H1 (cell line): ENCODE measurements at regions not wholly inside any gene's neighbourhood (a gene's known extent, or its start where the extent isn't known, plus 50 kb on each side); places are given as distances from the start of the nearest gene placed in this dataset.

Experiments
- CTCF ChIA-PET: fragments of 300-600 bp; sonication (Branson Sonifier 250); formaldehyde crosslinking; loops from one replicate; lab custom pipeline; 2021; ENCODE audit not compliant: partially characterized antibody; lab: Charles Lee
- POLR2A ChIA-PET: fragments of 300-600 bp; sonication (Branson Sonifier 250); formaldehyde crosslinking; loops from one replicate; lab custom pipeline; 2021; ENCODE audit warnings: inconsistent platforms; ENCODE audit not compliant: partially characterized antibody; lab: Charles Lee
- DNase-seq, 2 experiments: peaks; one replicate each; pipeline versions ENCODE4 v3.0.0 to v3.0.0-alpha.2; 2010 to 2022; ENCODE audit warnings: low spot score in 2 of 2, low read depth in 1 of 2, mixed read lengths in 1 of 2
- FAIRE-seq: peaks from 2 replicates; lab custom pipeline; 2011; peaks lifted over from hg19 to GRCh38; lab: Jason Lieb, UNC
- H2AFZ ChIP-seq: 2 replicates; pipeline ENCODE4 v1.8.1; 2012; ENCODE audit warnings: low read length, inconsistent platforms
- H2AK5ac ChIP-seq: 2 replicates; pipeline ENCODE4 v1.6.1; 2013; ENCODE audit warnings: low read depth, low read length
- H2BK120ac ChIP-seq: replicated peaks from 2 replicates; pipeline ENCODE3; 2013; ENCODE audit warnings: low read depth, low read length, inconsistent platforms
- H2BK12ac ChIP-seq: 2 replicates; pipeline ENCODE4 v1.6.1; 2013; ENCODE audit warnings: low read depth, low read length
- H2BK15ac ChIP-seq: 2 replicates; pipeline ENCODE4 v1.6.1; 2013; ENCODE audit warnings: low read length
- H2BK20ac ChIP-seq: 2 replicates; pipeline ENCODE4 v1.6.1; 2013; ENCODE audit warnings: low read length
- H2BK5ac ChIP-seq: 2 replicates; pipeline ENCODE4 v1.6.1; 2013; ENCODE audit warnings: low read depth, low read length
- H3K14ac ChIP-seq: 2 replicates; pipeline ENCODE4 v1.6.1; 2013; ENCODE audit warnings: inconsistent platforms; ENCODE audit not compliant: insufficient read length
- H3K18ac ChIP-seq: 2 replicates; pipeline ENCODE4 v1.6.1; 2013; ENCODE audit warnings: low read length; ENCODE audit errors: extremely low read depth
- H3K23ac ChIP-seq: 2 replicates; pipeline ENCODE4 v1.6.1; 2013; ENCODE audit warnings: inconsistent platforms; ENCODE audit not compliant: insufficient read length
- H3K23me2 ChIP-seq: 2 replicates; pipeline ENCODE4 v1.6.1; 2013; ENCODE audit warnings: low read depth, low read length
- H3K27ac ChIP-seq: 2 replicates; pipeline ENCODE4 v1.6.1; 2011; ENCODE audit warnings: low read depth, low read length, inconsistent platforms
- H3K27me3 ChIP-seq, 4 experiments: replicated peaks in 1 of 4; 1 replicate in 1 of 4; 2 replicates in 3 of 4; pipeline versions ENCODE4 v1.6.1 to v1.8.1; 2011 to 2013; ENCODE audit warnings: low read length in 3 of 4, mild to moderate bottlenecking in 3 of 4, inconsistent platforms in 2 of 4, mixed read lengths in 2 of 4, moderate library complexity in 1 of 4; ENCODE audit not compliant: control insufficient read depth in 3 of 4, insufficient read depth in 3 of 4; ENCODE audit errors: extremely low read depth in 1 of 4
- H3K36me3 ChIP-seq, 4 experiments: 2 replicates each; pipeline versions ENCODE4 v1.6.1 to v1.8.1; 2011 to 2013; ENCODE audit warnings: mild to moderate bottlenecking in 4 of 4, low read length in 3 of 4, moderate library complexity in 2 of 4, control low read depth in 1 of 4, inconsistent platforms in 1 of 4; ENCODE audit not compliant: insufficient read depth in 4 of 4, control insufficient read depth in 2 of 4
- H3K4ac ChIP-seq: replicated peaks from 2 replicates; pipeline ENCODE3; 2013; ENCODE audit warnings: low read length, low read depth, mixed read lengths, inconsistent platforms; ENCODE audit not compliant: insufficient read length
- H3K4me1 ChIP-seq, 4 experiments: replicated peaks in 1 of 4; 1 replicate in 1 of 4; 2 replicates in 3 of 4; pipeline versions ENCODE4 v1.6.1 to v1.8.1; 2011 to 2013; ENCODE audit warnings: low read length in 3 of 4, inconsistent platforms in 2 of 4, mixed read lengths in 1 of 4; ENCODE audit not compliant: insufficient read depth in 4 of 4, control insufficient read depth in 3 of 4
- H3K4me2 ChIP-seq, 2 experiments: 2 replicates each; pipeline versions ENCODE4 v1.6.1 to v1.8.1; 2011 to 2013; ENCODE audit warnings: low read depth in 2 of 2, low read length in 2 of 2, control low read depth in 1 of 2, inconsistent platforms in 1 of 2, mild to moderate bottlenecking in 1 of 2; ENCODE audit not compliant: insufficient read depth in 1 of 2
- H3K4me3 ChIP-seq, 4 experiments: fragments of 200-600, 300-600 bp in 1 of 4; sonication (generic), shearing (Covaris generic), sonication (Bioruptor Twin) in 1 of 4; 2 replicates each; pipeline versions ENCODE4 v1.5.1 to v1.8.1; 2011 to 2016; ENCODE audit warnings: low read length in 4 of 4, low read depth in 3 of 4, control low read depth in 2 of 4, inconsistent platforms in 2 of 4, mild to moderate bottlenecking in 2 of 4, mixed read lengths in 1 of 4, moderate library complexity in 1 of 4; ENCODE audit not compliant: insufficient read depth in 2 of 4; ENCODE audit errors: extremely low read depth in 1 of 4
- H3K56ac ChIP-seq: replicated peaks from 2 replicates; pipeline ENCODE3; 2013; ENCODE audit warnings: low read depth, mild to moderate bottlenecking, mixed read lengths, low read length, inconsistent platforms; ENCODE audit not compliant: insufficient read length
- H3K79me1 ChIP-seq: 2 replicates; pipeline ENCODE4 v1.6.1; 2013; ENCODE audit warnings: low read depth, low read length, control low read depth
- H3K79me2 ChIP-seq, 2 experiments: 2 replicates each; pipeline versions ENCODE4 v1.6.1 to v1.8.1; 2012 to 2013; ENCODE audit warnings: low read length in 2 of 2, mild to moderate bottlenecking in 2 of 2, inconsistent platforms in 1 of 2; ENCODE audit not compliant: insufficient read depth in 2 of 2, control insufficient read depth in 1 of 2
- H3K9ac ChIP-seq, 4 experiments: replicated peaks in 1 of 4; 1 replicate in 1 of 4; 2 replicates in 3 of 4; pipeline versions ENCODE4 v1.6.1 to v1.8.1; 2011 to 2013; ENCODE audit warnings: low read depth in 3 of 4, low read length in 3 of 4, control low read depth in 2 of 4, mild to moderate bottlenecking in 2 of 4, moderate library complexity in 2 of 4, inconsistent platforms in 1 of 4; ENCODE audit errors: extremely low read depth in 1 of 4
- H3K9me3 ChIP-seq, 2 experiments: 2 replicates each; pipeline versions ENCODE4 v1.6.1 to v1.8.1; 2012 to 2013; ENCODE audit warnings: mild to moderate bottlenecking in 2 of 2, moderate library complexity in 2 of 2, control low read depth in 1 of 2, inconsistent platforms in 1 of 2, low read depth in 1 of 2, low read length in 1 of 2, mixed read lengths in 1 of 2; ENCODE audit not compliant: insufficient read depth in 2 of 2
- H4K20me1 ChIP-seq, 2 experiments: replicated peaks in 1 of 2; 2 replicates each; pipeline versions ENCODE3 to v1.8.1; 2011 to 2013; ENCODE audit warnings: inconsistent platforms in 2 of 2, low read length in 2 of 2, mild to moderate bottlenecking in 1 of 2; ENCODE audit not compliant: insufficient read depth in 2 of 2, control insufficient read depth in 1 of 2
- H4K5ac ChIP-seq: 2 replicates; pipeline ENCODE4 v1.6.1; 2013; ENCODE audit warnings: low read length, low read depth, mixed read lengths, inconsistent platforms; ENCODE audit not compliant: insufficient read length
- H4K8ac ChIP-seq: 2 replicates; pipeline ENCODE4 v1.8.0; 2013; ENCODE audit warnings: mild to moderate bottlenecking, moderate library complexity, low read length, inconsistent platforms; ENCODE audit not compliant: insufficient read depth; ENCODE audit errors: extremely low read depth
- H4K91ac ChIP-seq: replicated peaks from 2 replicates; pipeline ENCODE3; 2013; ENCODE audit warnings: low read length, mixed read lengths, inconsistent platforms; ENCODE audit not compliant: insufficient read length
- CBX5 ChIP-seq: fragments of 300-800, 300-1000 bp; sonication (generic); IDR thresholded peaks from 2 replicates; pipeline ENCODE4 v1.7.1; 2016; ENCODE audit warnings: antibody characterized with exemption, low read length, low read depth
- GABPA ChIP-seq: IDR thresholded peaks from 2 replicates; pipeline ENCODE4 v1.6.1; 2011; ENCODE audit warnings: mild to moderate bottlenecking, low read length, moderate library complexity, borderline replicate concordance; ENCODE audit not compliant: insufficient read depth
- JUN ChIP-seq: IDR thresholded peaks from 2 replicates; pipeline ENCODE4 v1.6.1; 2011; ENCODE audit warnings: low read depth, mild to moderate bottlenecking, improper control_type of control experiment, low read length
- JUND ChIP-seq: IDR thresholded peaks from 2 replicates; pipeline ENCODE4 v1.6.1; 2011; ENCODE audit warnings: mild to moderate bottlenecking, improper control_type of control experiment, low read length
- KDM1A ChIP-seq: fragments of 200-600, 300-600 bp; sonication (generic); IDR thresholded peaks from 2 replicates; pipeline ENCODE4 v1.7.1; 2016; ENCODE audit warnings: mild to moderate bottlenecking, low read length, borderline replicate concordance
- POLR2A ChIP-seq, 2 experiments: IDR thresholded peaks; 1 replicate in 1 of 2; 2 replicates in 1 of 2; pipeline ENCODE4 v1.6.1; 2011; ENCODE audit warnings: low read depth in 2 of 2, low read length in 2 of 2, mild to moderate bottlenecking in 2 of 2; ENCODE audit errors: control extremely low read depth in 1 of 2
- RAD21 ChIP-seq, 2 experiments: IDR thresholded peaks in 1 of 2; conservative IDR thresholded peaks in 1 of 2; 2 replicates each; pipeline ENCODE4 v1.6.1; 2011; ENCODE audit warnings: low read depth in 2 of 2, low read length in 2 of 2, improper control_type of control experiment in 1 of 2, inconsistent platforms in 1 of 2, mild to moderate bottlenecking in 1 of 2, moderate library complexity in 1 of 2
- SIN3A ChIP-seq, 2 experiments: IDR thresholded peaks in 1 of 2; conservative IDR thresholded peaks in 1 of 2; 2 replicates each; pipeline ENCODE4 v1.6.1; 2011 to 2012; ENCODE audit warnings: low read length in 2 of 2, improper control_type of control experiment in 1 of 2, low read depth in 1 of 2, mild to moderate bottlenecking in 1 of 2
- SP1 ChIP-seq: IDR thresholded peaks from 2 replicates; pipeline ENCODE4 v1.6.1; 2011; ENCODE audit warnings: low read depth, low read length
- TAF7 ChIP-seq: optimal IDR thresholded peaks from 2 replicates; pipeline ENCODE3; 2011; ENCODE audit warnings: low read depth, mild to moderate bottlenecking, inconsistent platforms, low read length, moderate library complexity, borderline replicate concordance
- WGBS, 2 experiments: shearing (Covaris generic) in 1 of 2; methylation state at CpG; one replicate each; pipeline versions ENCODE4 v1.1.6 to v1.1.7; 2013 to 2015; ENCODE audit warnings: low lambda C conversion rate in 2 of 2, mixed read lengths in 2 of 2, inconsistent platforms in 1 of 2, low coverage in 1 of 2, missing lambda C conversion rate in 1 of 2; ENCODE audit not compliant: insufficient replicate concordance in 2 of 2, insufficient coverage in 1 of 2, insufficient read length in 1 of 2; ENCODE audit errors: extremely low coverage in 1 of 2, missing lambda C conversion rate in 1 of 2; 5-methylcytosine and 5-hydroxymethylcytosine counted together
- TF ChIP-seq, protein P1 (sequence below), 3 experiments: IDR thresholded peaks; 1 replicate in 2 of 3; 2 replicates in 1 of 3; pipeline versions ENCODE4 v1.5.1 to v1.6.1; 2011; ENCODE audit warnings: low read length in 3 of 3, mild to moderate bottlenecking in 3 of 3, inconsistent platforms in 2 of 3, low read depth in 1 of 3, moderate library complexity in 1 of 3; ENCODE audit not compliant: insufficient read depth in 1 of 3; ENCODE audit errors: control extremely low read depth in 1 of 3

GRCh38 chr5:174996941-174997340 lies 272.6 kb downstream of the MSX2 start:
- no peak overlapping the region for H2BK12ac ChIP-seq
- H3K23me2 ChIP-seq: peaks cover 2% of the 10 kb centered on the region; the same call in 1 of the 2 replicates
- no peak overlapping the region for H3K4me2 ChIP-seq
- no peak overlapping the region for H3K56ac ChIP-seq
- H3K23ac ChIP-seq: no peak overlapping the region
- ChIA-PET CTCF (no interaction called here), POLR2A (no interaction called here)
- no peak overlapping the region for H2BK15ac ChIP-seq
- no peak overlapping the region for H4K91ac ChIP-seq
- WGBS, 2 experiments: 81% methylated on average over 4 of the region's 4 CpGs; no CpG with 5 or more reads in 1 of the 2 experiments
- no peaks in the 10 kb centered on the region for H3K36me3 ChIP-seq
- no peaks in the 10 kb centered on the region for H3K79me1 ChIP-seq
- no peak overlapping the region for H2BK120ac ChIP-seq
- H3K18ac ChIP-seq: no peak overlapping the region
- H2BK5ac ChIP-seq: no peak overlapping the region
- no peak overlapping the region for H3K4me3 ChIP-seq
- H3K4me1 ChIP-seq: no peaks in the 10 kb centered on the region
- FAIRE-seq (no peak), DNase-seq (no peak)
- H3K14ac ChIP-seq: no peak overlapping the region
- H3K4ac ChIP-seq: no peak overlapping the region
- H3K9me3 ChIP-seq: peaks cover 4 to 6% of the 10 kb centered on the region in 2 experiments; a peak in 2 of 4 replicates
- no peak overlapping the region for H2AFZ ChIP-seq
- H3K27ac ChIP-seq: no peak overlapping the region
- H2AK5ac ChIP-seq: no peak overlapping the region
- H2BK20ac ChIP-seq: no peak overlapping the region
- no peaks in the 10 kb centered on the region for H4K20me1 ChIP-seq
- no peak overlapping the region for H4K5ac ChIP-seq
- no peaks in the 10 kb centered on the region for H3K27me3 ChIP-seq
- no peak overlapping the region for H3K9ac ChIP-seq
- H4K8ac ChIP-seq: no peak overlapping the region
- no peaks in the 10 kb centered on the region for H3K79me2 ChIP-seq
- TF ChIP-seq TAF7 (no peak), JUND (no peak), POLR2A (IDR thresholded peaks at IDR 0.05; ENCODE audit: control extremely low read depth in 1 of 2, low read depth in 2 of 2, low read length in 2 of 2) (no peak), JUN (no peak), KDM1A (no peak), CBX5 (no peak), SP1 (no peak), RAD21 (IDR thresholded peaks at IDR 0.05 in 1 of 2, conservative IDR thresholded peaks at IDR 0.05 in 1 of 2; ENCODE audit: low read depth in 2 of 2, low read length in 2 of 2) (no peak), SIN3A (conservative IDR thresholded peaks at IDR 0.05 in 1 of 2, IDR thresholded peaks at IDR 0.05 in 1 of 2; ENCODE audit: low read depth in 1 of 2, low read length in 2 of 2) (no peak), GABPA (no peak)
- TF ChIP-seq, protein P1, sequence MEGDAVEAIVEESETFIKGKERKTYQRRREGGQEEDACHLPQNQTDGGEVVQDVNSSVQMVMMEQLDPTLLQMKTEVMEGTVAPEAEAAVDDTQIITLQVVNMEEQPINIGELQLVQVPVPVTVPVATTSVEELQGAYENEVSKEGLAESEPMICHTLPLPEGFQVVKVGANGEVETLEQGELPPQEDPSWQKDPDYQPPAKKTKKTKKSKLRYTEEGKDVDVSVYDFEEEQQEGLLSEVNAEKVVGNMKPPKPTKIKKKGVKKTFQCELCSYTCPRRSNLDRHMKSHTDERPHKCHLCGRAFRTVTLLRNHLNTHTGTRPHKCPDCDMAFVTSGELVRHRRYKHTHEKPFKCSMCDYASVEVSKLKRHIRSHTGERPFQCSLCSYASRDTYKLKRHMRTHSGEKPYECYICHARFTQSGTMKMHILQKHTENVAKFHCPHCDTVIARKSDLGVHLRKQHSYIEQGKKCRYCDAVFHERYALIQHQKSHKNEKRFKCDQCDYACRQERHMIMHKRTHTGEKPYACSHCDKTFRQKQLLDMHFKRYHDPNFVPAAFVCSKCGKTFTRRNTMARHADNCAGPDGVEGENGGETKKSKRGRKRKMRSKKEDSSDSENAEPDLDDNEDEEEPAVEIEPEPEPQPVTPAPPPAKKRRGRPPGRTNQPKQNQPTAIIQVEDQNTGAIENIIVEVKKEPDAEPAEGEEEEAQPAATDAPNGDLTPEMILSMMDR (IDR thresholded peaks at IDR 0.05; ENCODE audit: control extremely low read depth in 1 of 3, insufficient read depth in 1 of 3, low read depth in 1 of 3, low read length in 3 of 3): no peak
